ENCODE measurements at regions not wholly inside any gene's neighbourhood (a gene's known extent, or its start where the extent isn't known, plus 50 kb on each side); places are given as distances from the start of the nearest gene placed in this dataset.
"Not testable (repeated sequence)": the region's sequence is repeated elsewhere in the genome, so short reads cannot be mapped to it uniquely, and the experiment has no call there.

GRCh38 chr4:170526471-170526870, 436.7 kb upstream of the AADAT start:
- no peak for DNase-seq

DNA sequence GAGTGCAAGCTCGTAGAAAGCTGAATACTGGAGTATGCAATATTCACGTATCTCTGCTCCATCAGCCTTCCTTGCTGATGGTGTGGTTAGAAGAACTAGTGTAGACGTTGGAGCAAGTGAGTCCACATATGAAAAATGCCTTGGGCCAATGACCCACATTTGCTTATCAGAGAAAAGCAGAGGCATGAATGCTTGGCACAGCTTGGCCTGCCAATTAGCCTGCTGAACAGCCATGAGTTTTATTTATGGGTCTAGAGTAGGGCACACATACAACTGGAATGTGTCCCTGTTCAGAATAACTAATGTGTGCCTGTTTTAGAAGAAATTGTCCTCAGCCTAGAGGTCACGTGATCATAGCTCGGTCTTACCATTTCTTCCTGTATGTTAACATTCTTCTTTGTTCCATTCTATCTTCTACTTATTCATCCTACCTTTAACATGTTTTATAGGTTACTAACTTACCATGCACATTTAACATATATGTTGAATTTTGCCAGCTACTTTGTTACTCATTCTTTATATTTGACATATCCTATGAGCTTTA, 432.7 kb upstream of the AADAT start:
- no peak for DNase-seq

DNA sequence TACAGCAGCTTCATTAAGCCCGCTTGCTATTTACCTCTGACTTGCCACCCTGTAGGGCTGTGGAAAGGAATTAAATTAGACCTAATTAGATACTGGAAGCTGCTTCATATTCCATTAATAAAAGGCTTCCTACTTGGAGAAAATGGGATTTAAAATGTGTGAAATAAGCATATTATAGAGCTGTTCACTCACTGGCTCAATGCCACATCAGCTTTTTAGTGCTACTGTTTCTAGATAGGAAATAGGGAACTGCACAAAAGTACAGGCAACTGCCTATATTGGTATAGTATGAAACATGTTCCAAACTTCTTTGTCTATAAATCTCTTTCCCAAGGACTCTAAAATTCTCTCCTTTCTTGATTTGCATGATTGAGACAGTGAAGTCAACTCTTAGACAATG, 407.9 kb upstream of the AADAT start:
- no peak for DNase-seq

DNA sequence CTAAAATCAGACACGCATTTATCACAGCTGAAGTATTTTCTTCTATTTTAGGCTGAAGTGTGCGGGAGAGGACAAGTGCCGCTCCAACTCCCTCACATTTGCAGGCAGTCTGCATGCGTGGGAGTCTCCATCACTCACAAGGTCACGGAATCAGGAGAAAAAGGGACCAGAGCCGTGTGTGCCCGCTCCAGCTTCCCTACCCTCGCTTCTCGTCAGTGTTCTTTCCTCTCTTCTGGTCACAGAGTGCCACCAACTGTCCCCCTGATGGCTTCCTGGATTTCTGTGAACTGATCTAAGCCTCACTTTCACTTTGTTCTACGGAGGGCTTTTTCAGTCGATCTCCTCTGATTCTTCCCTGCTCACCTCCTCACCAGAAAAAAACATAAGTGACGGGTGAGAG, 407.4 kb upstream of the AADAT start:
- DNase-seq, result no peak

- no peak for DNase-seq
Observed at GRCh38 chr4:170491981-170492380, 402.2 kb upstream of the AADAT start.

GRCh38 chr4:170476351-170476750, 386.6 kb upstream of the AADAT start:
- no peak for DNase-seq

GRCh38 chr4:170465429-170465828, 375.7 kb upstream of the AADAT start:
- DNase-seq, result no peak

- DNase-seq, result no peak
Observed at GRCh38 chr4:170464614-170465197, 374.9 kb upstream of the AADAT start.

- DNase-seq, result no peak
Observed at GRCh38 chr4:170446782-170447181, 357.0 kb upstream of the AADAT start.

- not testable (repeated sequence) for DNase-seq
Observed at GRCh38 chr4:170441146-170441545, 351.4 kb upstream of the AADAT start.

DNA sequence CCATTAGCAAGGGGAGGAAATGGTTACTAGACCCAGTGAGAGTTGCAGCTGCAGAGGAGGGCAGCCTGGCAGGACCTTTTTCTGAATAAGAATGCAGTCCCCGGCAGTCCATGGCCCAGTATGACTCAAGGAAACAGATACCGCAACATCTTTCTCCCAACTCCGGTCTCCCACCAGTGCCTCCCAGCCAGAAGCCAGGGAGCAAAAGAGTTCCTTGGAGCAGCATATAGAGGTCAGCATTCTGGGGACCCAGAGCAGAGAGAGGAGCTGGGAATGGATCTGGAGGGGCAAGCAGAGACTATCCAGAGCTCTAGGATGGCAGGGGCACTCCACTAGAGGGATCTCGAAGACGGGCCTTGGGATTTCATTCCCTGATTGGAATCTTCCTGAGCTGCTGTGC, 339.2 kb upstream of the AADAT start:
- no peak for DNase-seq

DNA sequence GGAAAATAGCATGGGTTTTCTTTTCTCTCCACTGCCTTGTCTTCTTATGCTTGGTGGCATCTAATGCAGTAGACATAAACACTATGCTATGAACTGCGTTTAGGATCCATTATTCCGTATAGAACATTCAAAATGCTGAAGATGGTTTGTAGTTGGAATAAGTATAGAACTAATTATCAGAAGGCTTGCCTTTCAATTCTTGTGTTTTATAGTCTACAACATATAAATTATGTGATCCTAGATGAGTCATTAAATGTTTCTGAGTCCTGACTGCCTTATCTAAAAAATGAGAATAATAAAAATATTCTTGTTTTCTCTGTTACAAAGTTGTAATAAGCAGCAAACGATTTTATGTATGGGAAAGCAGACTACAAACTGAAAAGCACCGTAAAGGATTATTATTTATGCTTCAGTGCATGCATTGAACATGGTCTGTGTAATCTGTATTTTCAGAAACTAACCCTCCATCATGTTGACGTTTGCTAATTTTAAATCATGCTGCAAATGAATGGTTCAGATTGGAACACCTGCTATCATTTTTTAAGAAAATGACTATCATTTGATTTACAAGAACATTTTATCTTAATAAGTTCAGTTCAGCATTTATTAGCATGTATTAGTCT, 335.9 kb upstream of the AADAT start:
- DNase-seq, result no peak

DNA sequence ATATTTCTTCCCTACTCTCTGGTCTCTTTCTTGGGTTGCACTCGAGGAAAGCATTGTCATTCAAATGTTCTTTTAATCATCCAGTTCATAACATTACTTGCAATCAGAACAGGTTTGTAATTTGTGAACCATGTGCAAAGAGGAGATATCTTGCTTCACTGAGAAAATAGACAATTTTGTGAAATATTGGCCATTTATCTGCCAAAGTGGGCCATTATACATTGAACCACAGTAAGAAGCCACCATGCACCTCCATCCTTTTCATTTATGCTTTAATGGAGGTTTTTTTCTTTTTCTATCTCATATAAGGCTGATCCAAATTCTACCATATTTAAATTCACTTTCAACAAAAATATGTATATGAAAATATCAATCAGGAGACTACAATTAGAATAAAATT, 335.3 kb upstream of the AADAT start:
- no peak for DNase-seq

DNA sequence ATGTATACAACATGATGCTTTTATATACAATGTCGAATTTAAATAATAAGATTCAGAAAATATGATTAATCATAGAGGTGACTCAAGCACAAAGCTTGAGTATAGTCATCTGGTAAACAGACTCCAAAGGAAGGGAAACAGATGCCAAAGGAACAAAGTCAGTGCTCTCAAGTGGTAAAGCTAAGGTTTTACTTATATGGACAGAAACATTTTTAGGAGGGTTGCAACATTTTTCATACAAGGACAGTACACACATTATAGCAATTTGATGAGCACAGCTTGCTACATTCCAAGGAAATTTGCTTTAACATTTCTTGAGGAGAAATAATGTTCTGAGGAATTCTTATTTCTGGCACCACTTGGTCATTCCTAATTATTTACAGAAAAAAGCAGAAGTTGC, 333.4 kb upstream of the AADAT start:
- DNase-seq, result no peak

- DNase-seq, result no peak
Observed at GRCh38 chr4:170420255-170420693, 330.5 kb upstream of the AADAT start.

GRCh38 chr4:170414961-170415360, 325.2 kb upstream of the AADAT start:
- DNase-seq, result no peak

DNA sequence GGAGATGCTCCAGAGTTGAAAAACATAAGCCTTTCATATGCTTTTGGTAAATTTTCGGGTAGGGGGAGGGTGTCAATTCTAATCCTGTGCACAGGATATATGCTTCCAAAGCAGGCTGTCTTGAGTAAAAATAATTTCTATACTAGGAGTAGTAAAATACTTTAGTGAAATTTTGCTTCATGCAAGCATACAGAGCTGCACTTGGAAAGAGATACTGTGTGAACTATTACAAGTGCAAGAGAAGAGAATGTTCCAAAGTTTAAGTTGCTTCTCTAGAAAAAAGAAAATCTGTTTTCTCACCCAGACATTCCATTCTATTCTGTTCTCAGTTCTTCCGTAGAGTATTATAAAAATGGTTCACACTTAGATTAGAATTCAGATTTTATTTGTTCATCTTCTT, 324.6 kb upstream of the AADAT start:
- no peak for DNase-seq

- no peak for DNase-seq
Observed at GRCh38 chr4:170413951-170414350, 324.2 kb upstream of the AADAT start.

GRCh38 chr4:170400361-170400760, 310.6 kb upstream of the AADAT start:
- DNase-seq, result no peak

DNA sequence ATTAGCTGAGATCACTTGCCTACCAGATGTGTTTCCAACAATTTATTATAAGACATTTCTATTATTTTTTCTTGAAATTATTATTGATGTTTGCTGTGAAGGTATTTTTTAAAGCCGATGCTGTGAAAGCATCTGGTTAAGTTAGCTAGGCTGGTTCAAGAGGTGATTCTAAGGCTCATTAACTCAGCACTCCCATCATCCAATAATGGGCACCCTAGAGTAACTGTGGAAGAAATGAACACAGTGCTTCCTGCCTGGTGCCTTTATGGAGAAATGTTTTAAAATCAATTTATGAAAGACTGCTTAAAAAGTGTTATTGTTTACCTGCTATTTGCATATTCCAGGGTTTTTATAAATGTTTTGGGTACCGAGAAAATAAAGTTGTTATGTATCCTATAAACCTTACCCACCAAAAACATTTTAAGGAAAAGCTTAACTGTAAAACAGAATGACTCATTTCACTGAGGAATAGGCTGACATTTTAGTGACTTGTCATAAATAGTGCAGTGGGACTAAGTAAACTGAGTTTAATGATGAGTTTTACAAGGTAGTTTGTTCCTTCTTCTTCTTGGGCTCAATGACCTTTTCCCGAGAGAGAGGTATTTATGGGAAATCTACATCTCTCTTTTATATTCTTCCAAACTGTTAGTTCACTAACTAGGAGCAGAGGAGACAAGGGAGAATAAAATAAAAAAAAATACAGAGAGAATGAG, 310.0 kb upstream of the AADAT start:
- no peak for DNase-seq

DNA sequence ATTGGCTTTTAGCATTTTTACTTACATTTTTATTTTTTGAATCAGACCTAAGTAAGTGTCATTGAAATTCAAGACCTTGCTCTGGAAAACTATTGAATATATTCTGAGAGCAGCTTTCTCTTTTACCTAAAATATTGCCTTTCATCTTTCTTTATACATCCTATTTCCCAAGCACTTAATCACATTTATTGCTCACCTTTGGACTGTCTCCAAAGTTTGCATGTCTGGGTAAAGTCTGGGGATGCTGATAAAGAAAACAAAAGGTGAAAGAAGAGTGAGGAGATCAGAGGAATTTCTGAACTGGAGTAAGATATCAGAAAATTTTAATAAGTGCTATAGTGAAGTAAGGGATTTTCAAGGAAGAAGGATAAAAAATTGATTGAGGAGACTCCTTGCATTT, 308.5 kb upstream of the AADAT start:
- DNase-seq, result no peak

- DNase-seq, result no peak
Observed at GRCh38 chr4:170395773-170396172, 306.0 kb upstream of the AADAT start.

GRCh38 chr4:170391066-170391740, 301.4 kb upstream of the AADAT start:
- DNase-seq, result no peak

DNA sequence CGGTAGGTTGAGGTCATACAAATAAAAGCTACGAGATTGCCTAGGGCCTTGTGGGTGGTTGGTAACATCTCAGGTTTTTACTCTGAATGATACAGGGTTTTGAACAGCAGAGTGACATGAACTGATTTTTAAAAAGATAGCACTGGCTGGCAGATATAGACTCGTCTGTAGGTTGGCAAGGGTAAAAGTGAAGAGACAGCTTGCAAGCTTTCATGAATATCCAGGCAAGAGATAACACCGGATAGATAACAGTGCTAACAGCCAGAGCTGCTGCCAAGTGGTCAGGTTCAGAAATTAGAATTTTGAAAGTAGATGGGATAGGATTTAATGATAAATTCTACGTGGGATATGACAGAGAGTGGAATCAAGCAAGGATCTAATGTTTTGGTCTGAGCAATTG, 299.7 kb upstream of the AADAT start:
- DNase-seq, result no peak

Measured in NCI-H1694 (cell line).